OCI-LY3 (cell line): ENCODE measurements at regions not wholly inside any gene's neighbourhood (a gene's known extent, or its start where the extent isn't known, plus 50 kb on each side); places are given as distances from the start of the nearest gene placed in this dataset.

Experiments used
- H2AFZ ChIP-seq: fragments of 200-600, 300-600 bp; shearing (Covaris generic); 2 replicates; pipeline ENCODE4 v1.6.0; 2014; ENCODE audit warnings: antibody characterized with exemption, low read depth, low read length
- H3K27ac ChIP-seq: fragments of 200-600, 300-600 bp; sonication (generic); 2 replicates; pipeline ENCODE4 v1.5.1; 2014; ENCODE audit warnings: mild to moderate bottlenecking, low read length, moderate library complexity, mixed read lengths
- H3K27me3 ChIP-seq: fragments of 200-600, 300-600 bp; sonication (generic); 2 replicates; pipeline ENCODE4 v1.6.1; 2014; ENCODE audit warnings: low read depth, low read length, mixed read lengths
- H3K36me3 ChIP-seq: fragments of 200-600, 300-600 bp; sonication (generic); replicated peaks from 2 replicates; pipeline ENCODE3; 2014; ENCODE audit warnings: low read depth, low read length, mixed read lengths
- H3K4me1 ChIP-seq: fragments of 300-600, 200-600 bp; sonication (generic); 2 replicates; pipeline ENCODE4 v1.6.1; 2014; ENCODE audit warnings: low read length, mixed read lengths
- H3K4me2 ChIP-seq: fragments of 200-600, 300-600 bp; sonication (generic); 2 replicates; pipeline ENCODE4 v1.6.1; 2014; ENCODE audit warnings: low read length, mixed read lengths
- H3K4me3 ChIP-seq: fragments of 300-600, 200-600 bp; sonication (generic); 2 replicates; pipeline ENCODE4 v1.5.1; 2014; ENCODE audit warnings: antibody characterized with exemption, mild to moderate bottlenecking, low read length, moderate library complexity
- H3K79me2 ChIP-seq: fragments of 300-600, 200-600 bp; shearing (Covaris generic); 2 replicates; pipeline ENCODE4 v1.6.1; 2014; ENCODE audit warnings: mild to moderate bottlenecking, low read length, mixed read lengths
- H3K9ac ChIP-seq: fragments of 300-600, 200-600 bp; shearing (Covaris generic); 2 replicates; pipeline ENCODE4 v1.6.0; 2014; ENCODE audit warnings: mild to moderate bottlenecking, low read length, moderate library complexity
- H3K9me3 ChIP-seq: fragments of 200-600, 300-600 bp; shearing (Covaris generic); 2 replicates; pipeline ENCODE4 v1.6.1; 2014; ENCODE audit warnings: low read length, mixed read lengths; ENCODE audit not compliant: insufficient read depth
- H4K20me1 ChIP-seq: fragments of 200-600, 300-600 bp; sonication (generic); 2 replicates; pipeline ENCODE4 v1.6.1; 2016; ENCODE audit warnings: low read length, mixed read lengths; ENCODE audit not compliant: insufficient read depth
- CTCF ChIP-seq: fragments of 200-600, 300-600 bp; sonication (generic); IDR thresholded peaks from 2 replicates; pipeline ENCODE4 v1.5.1; 2014; ENCODE audit warnings: antibody characterized with exemption, low read length, low read depth

GRCh38 chr17:77090476-77090875 lies 50.3 kb upstream of the SEC14L1 start:
- Histone ChIP-seq H3K9me3 (no peaks in the 10 kb centered on the region), H3K36me3 (peaks cover 39% of the 10 kb centered on the region), H3K9ac (peak overlapping the region; percentile 100; the same call in 1 of the 2 replicates), H4K20me1 (no peaks in the 10 kb centered on the region), H3K4me2 (peak overlapping the region; percentile 86), H3K4me1 (peaks cover 32% of the 10 kb centered on the region), H2AFZ (no peak overlapping the region), H3K79me2 (peaks cover 60% of the 10 kb centered on the region), H3K4me3 (peak overlapping the region; percentile 98; the same call in 1 of the 2 replicates), H3K27me3 (no peaks in the 10 kb centered on the region), H3K27ac (peak overlapping the region; percentile 84)
- no peak for TF ChIP-seq CTCF
